CD4-positive, alpha-beta T cell treated with Interleukin-12 subunit alpha and Interleukin-12 subunit beta, for 1 hour (primary cell): ENCODE measurements at regions not wholly inside any gene's neighbourhood (a gene's known extent, or its start where the extent isn't known, plus 50 kb on each side); places are given as distances from the start of the nearest gene placed in this dataset.

Experiments
- DNase-seq: peaks from one replicate; pipeline ENCODE4 v3.0.0-alpha.2; 2020

DNA sequence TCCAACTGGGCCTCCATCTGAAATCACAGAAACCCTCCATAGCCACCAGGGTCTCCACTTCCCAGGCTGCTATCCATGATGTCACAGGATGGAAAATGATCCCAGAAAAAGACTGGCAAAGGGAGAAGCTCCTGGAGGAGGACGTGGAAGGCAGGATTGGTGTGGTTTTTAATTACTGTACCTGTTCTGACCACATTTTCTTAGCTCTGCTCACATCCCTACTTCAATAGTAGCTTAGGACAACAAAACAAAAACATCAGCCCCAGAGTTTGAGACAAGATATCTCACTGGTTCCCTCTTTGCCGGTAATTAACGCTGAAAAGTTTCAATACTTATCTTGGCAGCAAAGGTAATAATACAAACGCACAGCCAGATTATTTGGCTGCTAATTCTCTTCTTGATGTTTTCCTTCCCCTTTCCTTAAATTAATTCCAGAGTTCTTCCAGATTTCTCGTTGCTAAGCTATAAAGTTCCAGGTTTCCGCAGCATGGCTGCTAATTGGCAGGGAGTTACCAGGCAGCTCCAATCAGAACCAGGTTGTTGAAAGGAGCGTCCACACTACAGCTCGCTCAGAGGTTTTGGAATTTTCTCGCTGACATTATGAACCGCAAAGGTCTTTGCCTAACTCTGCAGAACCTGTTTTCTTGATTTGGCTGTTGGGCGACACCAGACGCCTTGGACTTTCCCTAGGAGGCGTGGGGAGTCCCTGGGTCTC lies 263.4 kb downstream of the MRTFB start:
- no peak for DNase-seq

GRCh38 chr16:14333361-14333760 lies 262.2 kb downstream of the MRTFB start:
- no peak for DNase-seq

DNA sequence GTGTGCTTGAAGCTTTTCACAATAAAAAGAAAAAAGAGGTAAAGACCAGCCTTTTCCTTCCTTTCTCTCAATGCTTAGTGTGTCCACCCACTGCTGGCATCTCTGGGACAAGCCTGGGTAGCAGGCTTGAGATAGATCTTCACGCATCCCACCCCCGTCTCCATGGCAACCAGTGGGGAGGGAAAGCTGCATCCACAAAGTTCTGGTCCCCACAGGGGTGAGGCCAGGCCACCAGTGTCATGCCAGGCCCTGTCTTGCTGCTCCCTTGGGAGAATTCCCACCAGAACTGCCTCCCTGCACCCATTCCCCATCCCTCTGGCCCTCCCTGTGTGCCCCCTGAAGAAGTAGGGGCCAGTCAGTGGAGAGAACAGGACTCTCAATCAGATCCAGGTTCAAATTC lies 259.9 kb downstream of the MRTFB start:
- no peak for DNase-seq

- no peak for DNase-seq
Measured at GRCh38 chr16:14329727-14330350, 258.7 kb downstream of the MRTFB start.

DNA sequence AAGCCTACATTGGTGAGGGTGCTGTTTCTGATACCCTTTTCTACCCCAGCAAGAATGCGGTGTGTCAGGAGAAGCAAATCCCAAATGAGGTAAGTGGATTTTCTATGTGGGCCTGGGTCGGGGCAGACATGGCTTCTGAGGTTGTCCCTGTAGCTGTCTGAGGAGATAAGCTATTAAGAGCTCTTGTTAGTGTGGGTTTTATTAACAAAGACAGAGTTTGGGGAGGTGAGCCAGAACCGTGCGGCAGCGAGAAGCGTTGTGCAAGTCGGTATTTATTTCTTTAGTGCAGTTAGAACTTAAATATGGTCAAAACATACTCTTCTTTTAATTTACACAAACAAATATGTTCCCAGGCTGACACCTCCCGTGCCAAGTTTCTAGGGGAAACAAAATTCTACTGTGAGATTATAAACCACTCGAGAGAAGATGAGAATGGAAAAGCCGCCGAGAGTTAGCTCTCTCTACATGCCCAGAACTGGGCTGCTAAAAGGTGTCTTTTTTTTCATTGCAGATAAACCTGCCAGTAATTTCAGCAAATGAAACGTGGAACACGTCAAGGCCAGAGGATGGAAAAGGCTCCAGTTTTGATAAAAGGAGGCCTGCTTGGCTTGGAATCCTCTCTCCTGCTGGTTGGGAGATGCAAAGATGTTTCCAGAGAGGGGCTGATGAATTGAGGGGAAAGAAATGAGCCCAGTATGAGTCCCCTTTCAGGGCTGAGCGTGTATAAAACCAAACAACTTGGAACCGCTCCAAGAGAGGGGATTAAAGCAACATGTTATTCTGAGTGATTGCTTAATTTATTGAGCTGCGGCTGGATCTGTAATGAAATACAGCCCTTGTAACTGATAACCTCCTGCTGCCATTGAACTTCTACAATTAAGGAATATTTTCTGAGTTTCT lies 254.6 kb downstream of the MRTFB start:
- DNase-seq = no peak

DNA sequence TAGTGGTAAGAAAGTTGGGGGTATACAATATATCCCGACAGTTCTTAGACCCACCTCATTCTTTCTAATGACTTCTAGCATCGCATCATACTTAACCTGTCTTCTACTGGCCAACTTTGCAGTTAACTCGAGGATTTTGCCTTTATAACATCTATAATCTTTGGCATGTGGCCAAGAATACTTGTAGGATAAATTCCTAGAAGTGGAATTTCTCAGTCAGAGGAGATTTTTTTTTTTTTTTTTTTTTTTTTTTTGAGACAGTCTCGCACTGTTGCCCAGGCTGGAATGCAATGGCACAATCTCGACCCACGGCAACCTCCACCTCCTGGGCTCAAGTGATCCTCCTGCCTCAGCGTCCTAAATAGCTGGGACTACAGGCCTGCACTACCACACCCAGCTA lies 253.5 kb downstream of the MRTFB start:
- DNase-seq = no peak

GRCh38 chr16:14322186-14322585 lies 251.1 kb downstream of the MRTFB start:
- no peak for DNase-seq

- no peak for DNase-seq
Measured at GRCh38 chr16:14321542-14321941, 250.4 kb downstream of the MRTFB start.

- no peak for DNase-seq
Measured at GRCh38 chr16:14320406-14320805, 249.3 kb downstream of the MRTFB start.
